GM21390 (cell line): ENCODE measurements at regions not wholly inside any gene's neighbourhood (a gene's known extent, or its start where the extent isn't known, plus 50 kb on each side); places are given as distances from the start of the nearest gene placed in this dataset.

ENCODE experiments used
- ATAC-seq: cut with Tn5 transposase; IDR thresholded peaks from one replicate; pipeline ENCODE4 v1.9.1; 2021; ENCODE audit not compliant: unreplicated experiment

DNA sequence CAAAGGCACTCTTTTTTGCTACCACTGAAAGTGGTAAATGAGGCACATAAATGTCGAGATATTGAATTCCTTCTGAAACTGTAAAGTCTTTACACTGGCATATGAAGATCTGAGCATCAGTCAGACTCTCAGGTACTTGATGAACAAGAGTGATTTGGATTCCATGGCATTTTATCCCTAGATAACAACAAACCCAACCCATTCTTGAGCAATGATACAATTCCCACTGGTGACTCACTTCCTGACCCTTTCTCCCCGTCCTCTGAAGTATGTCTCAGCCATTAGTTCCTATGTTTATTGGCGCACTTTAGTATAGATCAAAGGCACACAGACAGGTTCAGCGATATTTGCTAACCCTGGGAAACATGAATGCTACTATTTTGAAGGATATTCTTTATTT is 147.0 kb upstream of the RBFOX1 start:
- ATAC-seq = no peak

DNA sequence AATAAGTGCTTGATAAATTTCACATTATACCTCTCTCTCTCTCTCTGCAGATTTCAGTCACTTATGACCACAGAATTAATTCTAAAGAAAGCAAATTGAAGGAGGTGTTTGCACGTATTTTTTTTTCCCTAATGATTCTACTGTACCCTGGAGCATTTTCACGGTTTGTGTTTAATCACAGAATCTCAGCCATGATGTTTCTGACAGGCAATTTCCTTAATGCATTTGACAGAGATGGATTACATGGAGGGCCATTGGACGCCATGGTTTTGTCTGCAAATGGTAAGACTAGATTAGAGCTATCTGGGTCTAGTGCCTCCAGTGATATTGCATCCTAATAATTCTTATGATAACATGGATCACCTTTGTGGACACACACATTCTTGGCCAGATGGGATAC is 147.5 kb upstream of the RBFOX1 start:
- no peak for ATAC-seq

- ATAC-seq = no peak
Measured at GRCh38 chr16:7183768-7184167, 148.9 kb upstream of the RBFOX1 start.

DNA sequence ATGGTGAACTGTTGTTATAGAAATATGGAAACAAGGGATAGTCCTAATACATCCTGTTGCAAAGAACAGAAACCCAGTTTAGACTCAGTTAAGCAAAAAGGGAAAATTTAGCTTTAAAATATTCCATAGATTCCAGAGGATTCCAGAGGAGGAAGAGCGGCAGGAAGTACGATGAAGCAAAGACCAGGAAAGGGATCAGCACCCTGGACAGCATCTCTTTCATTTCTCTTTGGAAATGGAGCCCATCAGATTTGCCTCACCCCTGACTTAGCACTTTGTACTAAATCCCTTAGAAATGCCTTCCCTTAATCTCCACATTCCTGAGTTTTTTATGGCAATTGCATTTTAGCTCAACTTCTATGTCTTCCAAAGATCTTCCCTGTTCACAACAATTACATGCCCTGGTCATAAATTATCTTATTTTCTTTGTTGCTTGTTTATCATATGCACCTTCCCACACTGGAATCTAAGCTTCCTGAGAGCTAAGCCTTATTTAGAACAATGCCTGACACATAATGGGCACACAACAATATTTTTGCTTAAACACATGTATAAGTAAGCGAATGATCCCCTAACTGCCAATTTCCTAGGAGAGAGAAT is 150.0 kb upstream of the RBFOX1 start:
- no peak for ATAC-seq

DNA sequence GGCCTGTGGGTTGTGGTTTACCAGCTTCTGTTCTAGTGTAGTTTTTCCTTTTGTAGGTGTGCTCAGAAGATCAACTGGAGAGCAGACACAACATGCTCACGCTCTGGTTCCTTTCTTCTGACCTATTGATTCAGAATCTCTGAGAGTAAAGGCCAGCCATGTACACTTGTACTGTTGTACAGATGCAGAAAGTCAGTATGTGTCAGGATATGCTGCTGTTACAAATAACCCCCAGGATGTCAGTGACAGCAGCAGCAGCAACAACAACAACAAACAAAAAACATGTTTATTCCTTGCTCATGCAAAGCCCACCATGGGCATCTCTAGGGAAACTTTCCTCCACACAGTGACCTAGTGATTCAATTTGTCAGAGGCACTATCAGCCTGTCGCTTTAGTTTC is 154.8 kb upstream of the RBFOX1 start:
- ATAC-seq = no peak

DNA sequence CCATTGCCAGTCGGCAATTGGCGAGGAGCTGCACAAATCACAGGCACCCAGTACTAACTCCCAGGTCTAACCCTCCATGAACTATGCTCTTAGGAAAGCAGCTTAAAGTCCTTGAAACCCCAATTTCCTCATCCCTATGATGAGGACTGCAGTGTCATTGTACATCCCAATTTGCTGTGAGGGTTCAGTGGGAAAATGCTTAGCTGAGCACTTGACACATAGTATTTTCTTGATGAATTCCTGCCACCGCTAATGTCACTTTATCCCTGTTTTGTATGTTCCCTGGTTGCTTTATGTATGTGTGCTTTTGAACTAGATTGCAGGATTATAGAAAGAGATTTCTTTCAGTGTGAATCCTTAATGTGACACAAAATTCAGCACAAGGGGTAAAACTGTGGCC is 161.5 kb upstream of the RBFOX1 start:
- no peak for ATAC-seq

GRCh38 chr16:7167626-7168025 is 165.0 kb upstream of the RBFOX1 start:
- ATAC-seq = no peak

- no peak for ATAC-seq
Measured at GRCh38 chr16:7161891-7162290, 170.8 kb upstream of the RBFOX1 start.

DNA sequence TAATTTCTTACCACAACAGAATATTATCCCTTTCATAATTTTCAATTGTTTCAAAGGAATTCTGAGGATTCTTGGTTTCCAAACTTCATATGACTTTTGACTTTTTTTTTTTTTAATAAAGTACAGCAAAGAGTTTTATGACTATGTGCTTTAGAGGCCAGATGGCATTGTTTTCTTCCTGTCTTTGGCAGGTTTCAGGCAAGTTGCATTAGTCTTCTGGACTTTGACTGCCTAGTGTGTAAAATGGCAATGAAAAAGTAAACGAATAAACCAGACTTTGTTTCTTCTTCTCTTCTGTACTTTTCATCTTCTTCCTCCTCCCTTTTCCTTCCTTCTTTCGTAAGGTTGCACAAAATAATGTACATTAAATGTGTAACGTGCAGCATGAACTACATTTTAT is 172.6 kb upstream of the RBFOX1 start:
- ATAC-seq = no peak

DNA sequence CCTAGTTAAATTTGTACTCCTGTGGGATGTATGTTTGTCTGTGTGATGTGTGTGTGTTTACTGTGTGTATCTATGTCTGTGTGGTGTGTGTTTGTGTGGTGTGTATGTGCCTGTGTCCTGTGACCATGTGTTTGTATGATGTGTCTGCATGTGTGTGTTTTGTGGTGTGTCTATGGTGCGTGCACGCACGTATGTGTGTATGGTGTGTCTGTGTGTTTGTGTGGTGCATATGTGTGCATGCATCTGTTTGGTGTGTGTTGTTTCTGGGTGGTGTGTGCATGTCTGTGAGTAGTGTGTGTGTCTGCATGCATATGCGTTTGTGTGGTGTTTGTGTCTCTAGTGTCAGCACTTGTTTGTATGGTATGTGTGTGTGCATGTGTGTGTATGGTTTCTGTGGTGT is 174.2 kb upstream of the RBFOX1 start:
- no peak for ATAC-seq

- no peak for ATAC-seq
Measured at GRCh38 chr16:7150230-7150629, 182.4 kb upstream of the RBFOX1 start.

DNA sequence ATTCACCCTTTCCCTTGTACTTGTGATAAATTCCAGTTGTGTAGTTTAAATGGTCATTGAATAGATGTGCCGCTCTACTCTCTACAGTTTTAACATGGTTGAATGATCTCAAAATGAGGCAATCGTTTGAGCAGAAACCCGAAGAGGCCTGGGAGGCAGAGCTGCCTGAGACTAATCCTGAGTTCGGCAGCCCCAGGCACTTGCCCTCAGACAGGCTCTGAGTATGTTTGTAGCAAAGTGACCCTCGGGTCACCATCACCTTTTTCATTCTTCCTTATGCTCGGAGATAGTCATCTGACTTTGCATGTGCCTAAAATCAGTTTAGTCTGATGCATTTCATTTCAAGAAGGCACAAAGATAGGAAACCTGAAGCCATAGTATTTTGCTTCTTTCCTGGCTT is 184.0 kb upstream of the RBFOX1 start:
- no peak for ATAC-seq

DNA sequence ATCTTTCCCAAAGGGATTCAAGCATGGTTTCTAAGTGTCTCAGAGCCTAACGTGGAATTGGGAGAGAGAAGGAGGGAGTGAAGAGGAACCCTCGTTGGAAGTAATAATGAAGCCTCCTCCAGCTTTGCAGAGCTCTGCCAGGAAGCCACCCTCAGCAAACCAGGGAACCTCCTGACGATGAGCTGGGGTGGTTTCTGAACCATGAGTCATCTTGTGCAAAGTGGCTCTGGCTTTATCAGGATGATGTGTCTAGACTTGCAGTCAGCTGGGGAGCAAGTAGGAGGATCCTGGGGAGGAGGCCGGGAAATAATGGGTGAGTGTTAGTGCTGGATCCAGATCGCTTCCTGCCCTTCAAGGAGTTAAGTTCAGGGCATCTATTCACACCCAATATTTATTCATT is 191.7 kb upstream of the RBFOX1 start:
- ATAC-seq = no peak

DNA sequence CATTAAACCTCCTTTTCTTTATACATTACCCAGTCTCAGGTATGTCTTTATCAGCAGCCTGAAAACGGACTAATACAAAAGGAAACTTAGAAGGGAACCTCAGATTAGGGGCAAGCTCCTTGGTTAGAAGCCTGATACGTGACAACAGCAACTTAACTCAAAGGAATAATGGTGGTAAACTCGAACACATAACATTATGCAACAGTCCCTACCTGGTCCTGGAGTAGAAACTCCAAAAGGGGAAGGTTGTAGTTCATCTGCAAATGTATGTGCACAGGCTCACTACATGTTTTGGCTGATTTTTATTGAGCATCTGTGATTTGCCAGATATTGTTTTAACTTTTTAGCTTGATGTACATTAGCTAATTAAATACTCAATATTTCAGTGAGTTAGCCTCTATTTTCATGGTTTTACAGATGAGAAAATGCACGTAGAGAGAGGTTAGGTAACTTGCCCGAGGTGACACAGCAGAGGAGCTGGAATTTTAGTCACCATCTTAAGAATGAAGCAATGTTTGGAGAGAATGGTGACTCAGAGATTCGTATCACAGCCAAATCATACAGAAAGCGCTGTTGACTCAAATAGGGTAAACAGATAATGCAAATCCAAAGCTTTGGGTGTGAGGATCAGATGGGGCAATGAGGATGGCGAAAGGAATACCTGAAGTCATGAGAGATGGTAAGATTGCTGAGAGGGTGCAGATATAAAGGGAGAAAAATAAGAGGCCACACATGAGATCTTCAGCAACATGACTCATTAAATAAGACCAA is 194.9 kb upstream of the RBFOX1 start:
- no peak for ATAC-seq

DNA sequence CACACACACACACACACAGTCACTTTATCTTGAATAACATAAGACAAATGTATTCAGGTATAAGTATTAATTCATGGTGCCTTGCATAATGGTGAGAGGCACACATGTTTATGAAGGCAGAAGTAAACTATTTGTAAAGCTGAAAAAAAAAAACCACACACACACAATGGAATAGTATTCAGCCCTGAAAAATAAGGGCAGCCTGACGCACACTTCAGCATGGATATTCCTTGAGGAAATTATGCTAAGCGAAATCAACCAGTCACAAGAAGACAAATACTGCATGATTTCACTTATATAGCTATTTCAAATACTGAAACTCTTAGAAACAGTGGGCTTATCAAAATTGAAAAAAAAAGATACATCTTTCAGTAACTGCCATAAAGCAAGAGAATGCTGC is 200.2 kb upstream of the RBFOX1 start:
- no peak for ATAC-seq

GRCh38 chr16:7124701-7125100 is 207.9 kb upstream of the RBFOX1 start:
- ATAC-seq = no peak

DNA sequence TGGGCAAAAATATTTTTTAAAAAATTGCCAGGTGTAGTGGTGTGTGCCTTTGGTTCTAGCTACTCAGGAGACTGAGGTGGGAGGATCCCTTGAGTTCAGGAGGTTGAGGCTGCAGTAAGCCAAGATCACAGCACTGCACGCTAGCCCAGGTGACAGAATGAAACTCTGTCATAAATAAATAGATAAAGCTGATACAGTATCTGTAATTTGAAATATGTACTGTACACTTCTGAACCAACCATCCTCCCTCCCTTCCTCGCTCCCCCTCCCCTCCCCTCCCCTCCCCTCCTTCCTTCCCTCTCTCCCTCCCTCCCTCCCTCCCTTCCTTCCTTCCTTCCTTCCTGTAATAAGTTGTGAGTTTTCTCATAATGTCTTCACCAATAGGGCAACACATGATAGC is 208.4 kb upstream of the RBFOX1 start:
- ATAC-seq = no peak

DNA sequence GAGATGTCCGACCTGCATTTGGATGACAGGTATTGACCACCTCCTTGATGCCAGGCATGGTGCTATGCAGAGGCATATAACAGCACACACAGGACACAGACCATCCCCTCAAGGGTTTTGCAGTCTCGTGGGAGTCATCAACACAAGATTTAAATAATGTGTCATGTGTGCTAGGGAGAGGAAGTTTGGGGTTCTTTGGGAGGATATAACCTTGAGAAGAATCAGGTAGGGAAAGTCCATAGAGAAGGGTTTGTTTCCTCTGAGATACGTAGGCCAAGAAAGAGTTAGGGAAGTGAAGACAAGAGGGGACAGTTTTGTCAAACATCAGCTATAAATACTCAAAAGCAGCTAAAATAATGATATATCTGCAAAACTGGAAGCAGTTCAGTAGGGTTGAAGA is 215.9 kb upstream of the RBFOX1 start:
- ATAC-seq = no peak

DNA sequence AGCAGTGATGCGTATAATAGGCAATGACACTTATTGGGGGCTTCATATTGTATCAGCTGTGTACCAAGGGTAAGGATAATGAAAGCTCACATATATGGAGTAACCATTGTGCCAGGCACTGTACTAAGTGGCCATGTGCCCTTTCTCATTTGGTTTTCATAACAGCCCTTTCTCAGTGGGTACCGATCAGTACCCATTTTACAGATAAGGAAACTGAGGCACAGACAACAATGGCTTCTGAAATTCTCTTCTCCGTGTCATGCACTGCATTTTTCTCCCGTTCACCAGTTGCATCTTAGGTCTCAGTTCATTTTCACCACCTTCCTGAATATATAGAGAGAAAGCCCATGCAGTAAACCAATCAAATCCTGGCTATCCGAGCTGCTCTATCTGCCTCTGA is 216.7 kb upstream of the RBFOX1 start:
- no peak for ATAC-seq

GRCh38 chr16:7113949-7114348 is 218.7 kb upstream of the RBFOX1 start:
- ATAC-seq = no peak

DNA sequence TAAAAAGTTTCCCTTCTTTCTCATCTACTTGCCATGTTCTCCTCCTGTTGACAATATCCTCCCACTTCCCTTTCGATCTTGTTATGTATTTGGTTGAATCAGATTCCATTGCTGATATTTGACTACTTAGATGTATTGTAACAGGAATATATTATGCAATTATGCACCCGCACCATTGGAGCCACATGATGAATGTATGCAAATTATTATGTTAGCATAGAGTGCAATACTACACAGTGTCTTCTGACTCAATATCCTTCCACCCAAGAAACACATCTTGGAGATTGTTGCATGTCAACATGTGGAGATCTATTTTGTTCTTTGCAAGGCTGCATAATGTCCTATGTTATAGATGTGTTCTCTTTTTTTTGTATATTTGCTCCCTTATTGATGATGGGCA is 219.2 kb upstream of the RBFOX1 start:
- no peak for ATAC-seq

DNA sequence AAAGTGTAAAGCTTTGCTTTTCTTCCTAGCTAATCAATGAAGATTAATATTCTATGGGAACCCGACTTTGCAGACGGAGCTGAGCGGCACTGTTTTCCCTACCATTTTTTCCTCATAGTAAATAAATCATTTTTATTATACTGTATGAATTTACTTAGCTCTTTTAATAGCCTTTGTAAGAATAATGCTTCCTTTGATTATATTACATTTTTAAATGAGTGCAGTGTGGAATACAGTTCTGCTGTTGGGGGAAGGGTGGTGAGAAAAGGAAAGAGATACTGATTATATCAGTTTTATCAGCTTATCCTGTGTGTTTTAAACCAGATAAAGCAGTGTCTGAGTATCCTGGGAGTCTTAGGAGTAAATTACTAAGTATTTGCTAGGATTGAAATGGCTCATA is 221.4 kb upstream of the RBFOX1 start:
- no peak for ATAC-seq

- ATAC-seq = no peak
Measured at GRCh38 chr16:7107436-7107835, 225.2 kb upstream of the RBFOX1 start.
